SK-N-SH (cell line): ENCODE measurements at regions not wholly inside any gene's neighbourhood (a gene's known extent, or its start where the extent isn't known, plus 50 kb on each side); places are given as distances from the start of the nearest gene placed in this dataset.

Experiments used
- CTCF ChIA-PET: fragments of 300-600, 350-600 bp; formaldehyde crosslinking; extraction: SDS; loops from one replicate; lab custom pipeline; 2021; lab: Yijun Ruan, JAX
- POLR2A ChIA-PET: fragments of 350-600 bp; sonication (Branson Sonifier 250); formaldehyde crosslinking; extraction: SDS; loops from one replicate; lab custom pipeline; 2020; ENCODE audit warnings: antibody characterized with exemption, inconsistent platforms; lab: Yijun Ruan, JAX
- DNase-seq: peaks from one replicate; pipeline ENCODE4 v3.0.0; 2012
- H2AFZ ChIP-seq: fragments of 200-600 bp; sonication (generic); 2 replicates; pipeline ENCODE4 v1.8.1; 2016; ENCODE audit warnings: antibody characterized with exemption, mild to moderate bottlenecking, low read depth
- H3F3A ChIP-seq: fragments of 200-600 bp; sonication (generic); replicated peaks from 2 replicates; pipeline ENCODE3; 2016; ENCODE audit warnings: antibody characterized with exemption, mild to moderate bottlenecking; ENCODE audit not compliant: insufficient read depth
- H3K27ac ChIP-seq, 2 experiments: fragments of 200-500 bp in 1 of 2; fragments of 200-600 bp in 1 of 2; sonication (Bioruptor generic) in 1 of 2; sonication (generic), shearing (Covaris generic) in 1 of 2; 2 replicates each; pipeline versions ENCODE4 v1.5.1 to v1.6.1; 2014 to 2016; ENCODE audit warnings: low read depth in 2 of 2, inconsistent platforms in 1 of 2, low read length in 1 of 2, mild to moderate bottlenecking in 1 of 2, mixed read lengths in 1 of 2
- H3K27me3 ChIP-seq: fragments of 200-600 bp; sonication (generic), shearing (Covaris generic); 2 replicates; pipeline ENCODE4 v1.6.1; 2016; ENCODE audit warnings: mixed run types; ENCODE audit not compliant: insufficient read depth
- H3K36me3 ChIP-seq, 2 experiments: fragments of 200-500 bp in 1 of 2; fragments of 200-600 bp in 1 of 2; sonication (Bioruptor generic) in 1 of 2; sonication (generic) in 1 of 2; replicated peaks in 1 of 2; 2 replicates each; pipeline versions ENCODE3 to v1.5.1; 2014 to 2016; ENCODE audit warnings: low read length in 1 of 2, mild to moderate bottlenecking in 1 of 2; ENCODE audit not compliant: insufficient read depth in 2 of 2, control insufficient read depth in 1 of 2
- H3K4me1 ChIP-seq, 2 experiments: fragments of 200-500 bp in 1 of 2; fragments of 200-600 bp in 1 of 2; sonication (Bioruptor generic) in 1 of 2; sonication (generic), shearing (Covaris generic) in 1 of 2; 2 replicates each; pipeline versions ENCODE4 v1.5.1 to v1.6.1; 2014 to 2016; ENCODE audit warnings: low read depth in 1 of 2, low read length in 1 of 2, mixed run types in 1 of 2; ENCODE audit not compliant: insufficient read depth in 2 of 2, control insufficient read depth in 1 of 2
- H3K4me2 ChIP-seq: fragments of 200-600 bp; sonication (generic), shearing (Covaris generic); 2 replicates; pipeline ENCODE4 v1.6.1; 2017; ENCODE audit warnings: mixed run types
- H3K4me3 ChIP-seq, 2 experiments: fragments of 200-500 bp in 1 of 2; fragments of 200-600 bp in 1 of 2; sonication (Bioruptor generic) in 1 of 2; sonication (generic), shearing (Covaris generic) in 1 of 2; 2 replicates each; pipeline versions ENCODE4 v1.5.1 to v1.8.1; 2014 to 2016; ENCODE audit warnings: low read depth in 2 of 2, inconsistent platforms in 1 of 2, low read length in 1 of 2, mild to moderate bottlenecking in 1 of 2, mixed read lengths in 1 of 2, moderate library complexity in 1 of 2
- H3K79me2 ChIP-seq: fragments of 200-600 bp; sonication (generic); 2 replicates; pipeline ENCODE4 v1.8.1; 2017; ENCODE audit warnings: mild to moderate bottlenecking; ENCODE audit not compliant: insufficient read depth
- H3K9ac ChIP-seq: fragments of 200-600 bp; sonication (generic); 2 replicates; pipeline ENCODE4 v1.6.1; 2017; ENCODE audit warnings: mixed run types
- H3K9me2 ChIP-seq: fragments of 200-600 bp; sonication (generic); 2 replicates; pipeline ENCODE4 v1.6.1; 2017; ENCODE audit warnings: mixed run types
- H3K9me3 ChIP-seq: fragments of 200-600 bp; sonication (generic); 2 replicates; pipeline ENCODE4 v1.6.1; 2017; ENCODE audit warnings: mixed run types, mild to moderate bottlenecking, moderate library complexity
- H4K20me1 ChIP-seq: fragments of 200-600 bp; sonication (generic); 2 replicates; pipeline ENCODE4 v1.6.1; 2017; ENCODE audit warnings: mild to moderate bottlenecking, mixed run types; ENCODE audit not compliant: insufficient read depth
- CHD2 ChIP-seq: fragments of 150-350 bp; IDR thresholded peaks from 2 replicates; pipeline ENCODE4 v1.6.1; 2018; ENCODE audit warnings: low read length; ENCODE audit not compliant: partially characterized antibody
- ELF1 ChIP-seq: IDR thresholded peaks from 2 replicates; pipeline ENCODE4 v1.4.0; 2012
- FOXJ3 ChIP-seq: sonication (generic); formaldehyde crosslinking; IDR thresholded peaks from 2 replicates; pipeline ENCODE4 v1.5.1; 2020; ENCODE audit warnings: mild to moderate bottlenecking, missing genetic modification reagents
- GABPA ChIP-seq: IDR thresholded peaks from 2 replicates; pipeline ENCODE4 v1.4.0; 2012; ENCODE audit warnings: low read depth, mild to moderate bottlenecking
- IRF3 ChIP-seq: fragments of 150-350 bp; IDR thresholded peaks from 2 replicates; pipeline ENCODE4 v1.6.1; 2016; ENCODE audit warnings: mild to moderate bottlenecking, low read depth, low read length
- JUND ChIP-seq: IDR thresholded peaks from 2 replicates; pipeline ENCODE4 v1.4.0; 2012
- MAX ChIP-seq: IDR thresholded peaks from 2 replicates; pipeline ENCODE4 v1.4.0; 2012; ENCODE audit warnings: low read depth
- MEF2A ChIP-seq: IDR thresholded peaks from 2 replicates; pipeline ENCODE4 v1.4.0; 2012; ENCODE audit warnings: low read depth, borderline replicate concordance
- NFIC ChIP-seq: IDR thresholded peaks from 2 replicates; pipeline ENCODE4 v1.4.0; 2012; ENCODE audit warnings: borderline replicate concordance
- RAD21 ChIP-seq: IDR thresholded peaks from 2 replicates; pipeline ENCODE4 v1.6.1; 2012; ENCODE audit warnings: mild to moderate bottlenecking, low read length
- RCOR1 ChIP-seq: fragments of 150-350 bp; IDR thresholded peaks from 2 replicates; pipeline ENCODE4 v1.6.1; 2017; ENCODE audit warnings: antibody characterized with exemption, low read length
- SIN3A ChIP-seq: IDR thresholded peaks from 2 replicates; pipeline ENCODE4 v1.6.1; 2012; ENCODE audit warnings: low read depth, mild to moderate bottlenecking, low read length, moderate library complexity, borderline replicate concordance
- SMC3 ChIP-seq: IDR thresholded peaks from 2 replicates; pipeline ENCODE4 v1.6.1; 2012; ENCODE audit warnings: low read depth, low read length, improper control_type of control experiment
- WGBS: methylation state at CpG from one replicate; pipeline ENCODE4 v1.1.6; 2017; ENCODE audit warnings: low lambda C conversion rate; 5-methylcytosine and 5-hydroxymethylcytosine counted together

GRCh38 chr2:146287281-146287680 lies 1557.5 kb upstream of the ACVR2A start:
- Histone ChIP-seq H4K20me1 (no peaks in the 10 kb centered on the region), H3K36me3 (no peaks in the 10 kb centered on the region), H3K9ac (no peak overlapping the region), H3K27me3 (no peaks in the 10 kb centered on the region), H3F3A (no peaks in the 10 kb centered on the region), H3K79me2 (no peaks in the 10 kb centered on the region), H3K4me2 (no peak overlapping the region), H3K9me2 (no peaks in the 10 kb centered on the region), H3K4me1 (no peaks in the 10 kb centered on the region), H3K9me3 (peaks cover 8% of the 10 kb centered on the region; the same call in 1 of the 2 replicates), H2AFZ (no peak overlapping the region), H3K4me3 (no peak overlapping the region), H3K27ac (no peak overlapping the region)
- 63% methylated on average over 1 of the region's 1 CpG for WGBS
- ChIA-PET CTCF (no interaction called here), POLR2A (no interaction called here)
- no peak for DNase-seq
- no peak for TF ChIP-seq IRF3
- TF ChIP-seq MEF2A = no peak
- TF ChIP-seq GABPA = no peak
- no peak for TF ChIP-seq SMC3
- no peak for TF ChIP-seq SIN3A
- no peak for TF ChIP-seq JUND
- no peak for TF ChIP-seq FOXJ3 (CRISPR knock-in tag)
- no peak for TF ChIP-seq MAX
- TF ChIP-seq RAD21 = no peak
- TF ChIP-seq RCOR1 = no peak
- TF ChIP-seq ELF1 = no peak
- no peak for TF ChIP-seq NFIC

GRCh38 chr2:146278881-146279280 lies 1565.9 kb upstream of the ACVR2A start:
- 63% methylated on average over 2 of the region's 2 CpGs for WGBS
- DNase-seq = no peak
- POLR2A ChIA-PET = no interaction called here
- no peak overlapping the region for H3K9ac ChIP-seq
- no peaks in the 10 kb centered on the region for H3K9me3 ChIP-seq
- no peaks in the 10 kb centered on the region for H3K9me2 ChIP-seq
- no peaks in the 10 kb centered on the region for H3K4me1 ChIP-seq
- TF ChIP-seq CHD2 (no peak), SMC3 (no peak)
- no peak overlapping the region for H3K4me3 ChIP-seq
- no peaks in the 10 kb centered on the region for H3K27me3 ChIP-seq
- no peaks in the 10 kb centered on the region for H3K36me3 ChIP-seq
- H3K27ac ChIP-seq = no peak overlapping the region
- H4K20me1 ChIP-seq = no peaks in the 10 kb centered on the region
- CTCF ChIA-PET = no interaction called here
- peaks cover 3% of the 10 kb centered on the region for H3F3A ChIP-seq
- no peaks in the 10 kb centered on the region for H3K79me2 ChIP-seq
- no peak overlapping the region for H3K4me2 ChIP-seq
- H2AFZ ChIP-seq = no peak overlapping the region
